ENCODE measurements at regions not wholly inside any gene's neighbourhood (a gene's known extent, or its start where the extent isn't known, plus 50 kb on each side); places are given as distances from the start of the nearest gene placed in this dataset.

GRCh38 chr20:23284009-23284408 is 66.6 kb upstream of the NXT1 start:
- no peak for TF ChIP-seq CTCF (IDR thresholded peaks at IDR 0.05)
- TF ChIP-seq POLR2AphosphoS5 (IDR thresholded peaks at IDR 0.05) = no peak
- no peak for TF ChIP-seq POLR2A (IDR thresholded peaks at IDR 0.05)
